Mucosa of gallbladder (tissue), 1 donor: ENCODE measurements at regions not wholly inside any gene's neighbourhood (a gene's known extent, or its start where the extent isn't known, plus 50 kb on each side); places are given as distances from the start of the nearest gene placed in this dataset.
"Not testable (repeated sequence)": the region's sequence is repeated elsewhere in the genome, so short reads cannot be mapped to it uniquely, and the experiment has no call there.

ENCODE experiments used
- DNase-seq: peaks from one replicate; pipeline ENCODE4 v3.0.0-alpha.2; 2020; ENCODE audit warnings: low spot score
- donor health status: DM: no; HTN: no; CAD: no.

DNA sequence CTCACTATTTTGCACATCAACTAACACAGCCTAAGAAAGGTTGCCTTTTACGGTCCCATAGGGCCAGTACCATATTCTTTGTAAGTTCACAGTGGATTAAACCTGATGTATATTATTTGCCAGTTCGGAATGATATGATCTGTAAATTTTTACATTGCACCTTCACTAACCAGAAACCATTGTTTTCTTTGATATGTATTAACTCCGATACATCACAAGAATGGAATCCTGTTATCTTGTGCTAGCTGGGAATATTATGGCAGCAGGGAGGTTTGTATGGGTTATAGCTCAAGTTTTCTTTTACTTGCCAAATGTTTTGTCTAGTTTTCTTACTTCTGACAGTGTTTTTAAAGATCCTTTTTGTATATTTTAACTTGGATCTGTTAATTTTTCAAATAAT is 51.4 kb upstream of the S1PR1 start:
- DNase-seq = no peak

GRCh38 chr1:101183388-101183699 is 53.5 kb upstream of the S1PR1 start:
- no peak for DNase-seq

- no peak for DNase-seq
These were observed 54.0 kb upstream of the S1PR1 start for GRCh38 chr1:101182627-101183387.

DNA sequence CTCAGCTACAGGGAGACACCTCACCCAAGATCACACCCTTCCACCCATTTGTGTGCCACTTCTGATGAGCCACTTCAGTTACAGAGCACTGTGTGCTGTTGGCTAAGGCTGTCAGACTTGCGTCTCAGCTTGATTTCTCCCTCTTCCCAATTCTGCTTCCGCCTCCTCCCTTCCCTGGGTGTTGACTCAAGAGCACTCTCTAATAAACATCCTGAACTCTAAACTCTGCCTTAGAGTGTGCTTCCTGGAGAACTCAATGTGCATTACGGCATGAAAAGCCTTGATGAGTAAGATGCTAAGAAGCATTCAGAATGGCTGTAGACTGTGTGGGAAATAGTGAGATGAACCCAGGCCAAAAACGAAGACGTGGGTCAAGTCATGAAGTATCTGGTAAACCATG is 54.9 kb upstream of the S1PR1 start:
- DNase-seq = no peak

GRCh38 chr1:101178688-101179491 is 57.9 kb upstream of the S1PR1 start:
- no peak for DNase-seq

DNA sequence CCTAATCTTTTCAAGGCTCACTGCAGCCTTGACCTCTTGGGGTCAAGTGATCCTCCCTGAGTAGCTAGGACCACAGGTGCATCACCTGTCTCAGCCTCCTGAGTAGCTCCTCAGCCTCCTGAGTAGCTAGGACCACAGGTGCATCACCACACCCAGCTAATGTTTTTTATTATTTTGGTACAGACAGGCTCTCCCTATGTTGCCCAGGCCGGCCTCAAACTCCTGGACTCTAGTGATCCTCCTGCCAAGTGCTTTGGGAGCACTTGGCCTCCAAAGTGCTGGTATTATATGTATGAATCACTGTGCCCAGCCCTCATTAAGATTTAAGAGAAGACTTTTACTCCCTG is 58.5 kb upstream of the S1PR1 start:
- DNase-seq = no peak

GRCh38 chr1:101175886-101176285 is 60.9 kb upstream of the S1PR1 start:
- no peak for DNase-seq

DNA sequence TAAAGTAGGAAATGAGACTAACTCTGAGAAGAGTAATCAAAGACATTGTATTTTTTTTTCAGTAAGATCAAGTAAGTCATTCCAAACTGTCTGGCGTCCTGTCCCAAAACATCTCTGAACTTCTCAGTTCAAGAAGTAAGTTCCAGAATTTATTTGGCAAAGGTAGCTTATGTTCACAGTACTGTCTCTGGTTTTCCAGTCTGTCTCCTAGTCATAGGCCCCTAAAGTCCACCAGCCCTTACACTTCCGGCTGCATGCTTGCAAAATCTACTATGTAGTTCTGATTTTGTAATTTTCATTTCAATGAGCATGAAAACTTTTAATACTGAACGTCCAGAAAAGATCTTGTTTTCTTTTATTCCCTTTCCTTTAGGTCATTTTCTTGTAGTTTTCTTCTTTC is 61.4 kb upstream of the S1PR1 start:
- no peak for DNase-seq

- no peak for DNase-seq
These were observed 62.1 kb upstream of the S1PR1 start for GRCh38 chr1:101174722-101175121.

GRCh38 chr1:101174298-101174697 is 62.5 kb upstream of the S1PR1 start:
- DNase-seq = not testable (repeated sequence)

GRCh38 chr1:101170506-101171050 is 66.2 kb upstream of the S1PR1 start:
- no peak for DNase-seq

DNA sequence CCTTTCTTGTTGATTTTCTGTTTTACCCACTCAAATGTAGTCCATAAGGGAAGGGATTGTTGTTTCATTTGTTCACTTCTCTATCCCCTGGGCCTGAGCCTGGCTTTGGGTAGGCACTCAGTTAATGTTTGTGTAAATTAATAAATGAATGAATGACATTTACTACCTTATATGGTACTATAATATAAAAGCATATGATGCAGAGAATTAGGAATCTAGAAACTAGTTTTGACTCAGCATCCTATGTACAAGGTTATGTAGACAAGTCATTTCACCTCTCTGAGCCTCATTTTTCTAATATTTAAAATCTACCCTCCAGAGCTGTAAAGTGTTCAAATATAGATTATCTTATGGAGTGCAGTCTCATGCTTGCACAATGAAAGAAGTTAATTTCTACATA is 68.9 kb upstream of the S1PR1 start:
- no peak for DNase-seq

GRCh38 chr1:101166583-101167120 is 70.2 kb upstream of the S1PR1 start:
- DNase-seq = no peak

GRCh38 chr1:101165954-101166353 is 70.9 kb upstream of the S1PR1 start:
- no peak for DNase-seq

- DNase-seq = no peak
These were observed 71.3 kb upstream of the S1PR1 start for GRCh38 chr1:101165532-101165931.

GRCh38 chr1:101164776-101165175 is 72.0 kb upstream of the S1PR1 start:
- no peak for DNase-seq

DNA sequence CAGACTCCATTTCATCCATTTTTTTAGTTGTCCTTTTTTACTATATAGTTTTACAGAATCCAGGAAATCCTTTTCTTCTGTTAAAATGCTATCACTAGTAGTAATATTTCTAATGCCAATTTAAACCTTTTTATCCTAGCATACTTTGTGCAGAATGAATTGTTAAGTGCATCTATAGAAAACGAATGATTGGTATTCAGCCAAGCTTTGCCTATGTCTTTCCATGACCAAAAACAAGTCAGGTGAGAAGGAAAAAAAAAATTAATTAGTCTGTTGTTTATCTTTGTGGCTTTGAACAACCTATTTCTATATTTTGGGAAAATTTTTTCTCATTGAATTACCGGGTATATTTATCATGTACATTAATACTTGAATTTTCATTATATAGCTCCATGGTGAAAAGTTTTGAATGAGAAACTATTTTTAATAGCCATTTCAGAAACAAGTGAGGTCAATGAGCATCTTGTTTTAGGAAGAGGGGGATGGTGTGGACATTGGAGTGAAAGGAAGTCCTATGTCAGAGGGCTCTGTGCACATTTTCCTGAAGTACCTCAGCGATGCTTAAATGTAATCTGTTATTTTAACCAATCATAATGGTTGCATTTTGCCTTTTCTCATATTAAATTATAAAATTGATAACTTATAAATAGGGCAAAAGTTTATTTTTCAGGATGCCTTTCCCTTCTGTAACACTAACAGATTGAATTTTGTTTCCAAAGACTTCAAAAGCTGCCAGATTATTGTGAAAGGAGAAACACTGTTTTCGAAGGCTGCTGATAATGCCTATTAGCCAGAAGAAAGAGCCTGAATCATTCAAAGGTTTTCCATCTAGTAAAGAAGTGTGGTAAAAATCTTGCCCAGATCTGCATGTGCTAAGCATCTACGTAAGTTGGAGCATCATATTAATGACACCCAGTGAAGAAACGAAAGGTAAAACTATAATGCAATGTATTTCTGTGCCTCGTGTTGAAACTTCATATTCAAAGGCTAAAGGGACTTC is 73.8 kb upstream of the S1PR1 start:
- no peak for DNase-seq

- DNase-seq = no peak
These were observed 74.5 kb upstream of the S1PR1 start for GRCh38 chr1:101162300-101162699.

GRCh38 chr1:101161619-101162018 is 75.2 kb upstream of the S1PR1 start:
- DNase-seq = no peak

- no peak for DNase-seq
These were observed 78.4 kb upstream of the S1PR1 start for GRCh38 chr1:101158424-101158823.

GRCh38 chr1:101154547-101154946 is 82.3 kb upstream of the S1PR1 start:
- DNase-seq = no peak

DNA sequence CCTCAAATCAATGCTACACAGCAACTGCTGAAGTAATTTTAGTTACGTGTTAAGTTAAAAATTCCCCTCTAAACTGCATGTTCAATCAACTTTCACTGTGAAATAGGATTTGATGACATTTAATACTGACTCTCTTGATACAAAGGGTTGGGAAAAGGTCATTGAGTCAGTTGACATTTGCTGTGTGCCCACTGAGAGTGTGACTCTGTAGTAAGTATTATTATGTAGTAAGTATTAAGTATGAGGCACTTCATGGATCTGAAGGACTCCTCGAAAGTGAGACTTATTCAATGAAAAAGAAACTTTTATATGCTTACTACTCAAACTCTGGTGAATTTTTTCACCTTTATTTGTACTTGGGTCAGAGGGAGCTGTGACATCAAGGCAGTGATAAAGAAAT is 83.1 kb upstream of the S1PR1 start:
- DNase-seq = no peak
